HCT116 (cell line): ENCODE measurements at regions not wholly inside any gene's neighbourhood (a gene's known extent, or its start where the extent isn't known, plus 50 kb on each side); places are given as distances from the start of the nearest gene placed in this dataset.

Experiments used
- CTCF ChIP-seq, 3 experiments: fragments of 200-600 bp in 1 of 3; sonication (generic) in 1 of 3; IDR thresholded peaks in 2 of 3; conservative IDR thresholded peaks in 1 of 3; 2 replicates each; pipeline ENCODE4 v1.5.1; 2012 to 2017; ENCODE audit warnings: low read depth in 2 of 3, low read length in 2 of 3, antibody characterized with exemption in 1 of 3, borderline replicate concordance in 1 of 3, control low read depth in 1 of 3, mild to moderate bottlenecking in 1 of 3, mixed read lengths in 1 of 3, mixed run types in 1 of 3, moderate library complexity in 1 of 3; ENCODE audit not compliant: insufficient read depth in 1 of 3
- EGR1 ChIP-seq: IDR thresholded peaks from 2 replicates; pipeline ENCODE4 v1.6.1; 2012; ENCODE audit warnings: low read depth
- JUND ChIP-seq: IDR thresholded peaks from 2 replicates; pipeline ENCODE4 v1.6.1; 2012
- POLR2A ChIP-seq: IDR thresholded peaks from 2 replicates; pipeline ENCODE4 v1.7.0; 2011; ENCODE audit warnings: borderline replicate concordance; ENCODE audit not compliant: insufficient read depth, insufficient read length; ENCODE audit errors: extremely low read depth
- SIN3A ChIP-seq: IDR thresholded peaks from 2 replicates; pipeline ENCODE4 v1.6.1; 2012; ENCODE audit warnings: low read depth
- SP1 ChIP-seq: IDR thresholded peaks from 2 replicates; pipeline ENCODE4 v1.6.1; 2012; ENCODE audit warnings: low read depth
- SRF ChIP-seq: IDR thresholded peaks from 2 replicates; pipeline ENCODE4 v1.6.1; 2012; ENCODE audit warnings: low read depth
- TCF7L2 ChIP-seq: IDR thresholded peaks from 2 replicates; pipeline ENCODE4 v1.7.0; 2011; ENCODE audit warnings: borderline replicate concordance, inconsistent platforms; ENCODE audit not compliant: insufficient read depth, insufficient read length; ENCODE audit errors: extremely low read depth
- YY1 ChIP-seq: IDR thresholded peaks from 2 replicates; pipeline ENCODE4 v1.6.1; 2011; ENCODE audit warnings: low read length, low read depth, moderate library complexity, mild to moderate bottlenecking; ENCODE audit not compliant: insufficient replicate concordance; ENCODE audit errors: extremely low read depth

- no peak for TF ChIP-seq POLR2A
- TF ChIP-seq SP1: no peak
- TF ChIP-seq CTCF (IDR thresholded peaks at IDR 0.05 in 2 of 3, conservative IDR thresholded peaks at IDR 0.05 in 1 of 3; ENCODE audit: borderline replicate concordance in 1 of 3, insufficient read depth in 1 of 3, low read depth in 2 of 3, low read length in 2 of 3): no peak
- no peak for TF ChIP-seq SIN3A
- TF ChIP-seq TCF7L2: no peak
- no peak for TF ChIP-seq SRF
- TF ChIP-seq JUND: no peak
- no peak for TF ChIP-seq EGR1
- no peak for TF ChIP-seq YY1
Observed at GRCh38 chr10:75291805-75292204, 56.0 kb upstream of the COMTD1 start.
